ENCODE measurements at regions not wholly inside any gene's neighbourhood (a gene's known extent, or its start where the extent isn't known, plus 50 kb on each side); places are given as distances from the start of the nearest gene placed in this dataset.

GRCh38 chr3:59426821-59427565 lies 377.2 kb upstream of the CFAP20DC start:
- no peak for DNase-seq (ENCODE audit: low read depth, low spot score)
- Histone ChIP-seq H3K9me3 (ENCODE audit: insufficient read depth, low read length) (no peaks in the 10 kb centered on the region), H3K27me3 (ENCODE audit: insufficient read depth, insufficient read length) (no peaks in the 10 kb centered on the region), H3K4me3 (ENCODE audit: insufficient read length, low read depth) (no peak overlapping the region), H3K4me1 (ENCODE audit: insufficient read depth, insufficient read length) (no peaks in the 10 kb centered on the region), H3K9ac (ENCODE audit: insufficient read length, low read depth) (no peak overlapping the region), H3K36me3 (ENCODE audit: insufficient read depth, insufficient read length, low read length) (no peaks in the 10 kb centered on the region)
- TF ChIP-seq ZNF274 (IDR thresholded peaks at IDR 0.05; ENCODE audit: low read depth, low read length) = no peak
- TF ChIP-seq YY1 (IDR thresholded peaks at IDR 0.05; ENCODE audit: insufficient read depth, insufficient read length) = no peak
- TF ChIP-seq SUZ12 (IDR thresholded peaks at IDR 0.05; ENCODE audit: extremely low read depth, insufficient read depth, insufficient read length) = no peak

GRCh38 chr3:59425942-59426341 lies 376.1 kb upstream of the CFAP20DC start:
- TF ChIP-seq SUZ12 (IDR thresholded peaks at IDR 0.05; ENCODE audit: extremely low read depth, insufficient read depth, insufficient read length) (no peak), YY1 (IDR thresholded peaks at IDR 0.05; ENCODE audit: insufficient read depth, insufficient read length) (no peak), ZNF274 (IDR thresholded peaks at IDR 0.05; ENCODE audit: low read depth, low read length) (no peak)
- Histone ChIP-seq H3K36me3 (ENCODE audit: insufficient read depth, insufficient read length, low read length) (no peaks in the 10 kb centered on the region), H3K27me3 (ENCODE audit: insufficient read depth, insufficient read length) (no peaks in the 10 kb centered on the region), H3K4me1 (ENCODE audit: insufficient read depth, insufficient read length) (no peaks in the 10 kb centered on the region), H3K9ac (ENCODE audit: insufficient read length, low read depth) (no peak overlapping the region), H3K9me3 (ENCODE audit: insufficient read depth, low read length) (no peaks in the 10 kb centered on the region), H3K4me3 (ENCODE audit: insufficient read length, low read depth) (no peak overlapping the region)
- DNase-seq (ENCODE audit: low read depth, low spot score) = no peak

GRCh38 chr3:59425371-59425770 lies 375.5 kb upstream of the CFAP20DC start:
- no peak for DNase-seq (ENCODE audit: low read depth, low spot score)
- Histone ChIP-seq H3K4me3 (ENCODE audit: insufficient read length, low read depth) (no peak overlapping the region), H3K4me1 (ENCODE audit: insufficient read depth, insufficient read length) (no peaks in the 10 kb centered on the region), H3K36me3 (ENCODE audit: insufficient read depth, insufficient read length, low read length) (no peaks in the 10 kb centered on the region), H3K9ac (ENCODE audit: insufficient read length, low read depth) (no peak overlapping the region), H3K9me3 (ENCODE audit: insufficient read depth, low read length) (no peaks in the 10 kb centered on the region), H3K27me3 (ENCODE audit: insufficient read depth, insufficient read length) (no peaks in the 10 kb centered on the region)
- TF ChIP-seq YY1 (IDR thresholded peaks at IDR 0.05; ENCODE audit: insufficient read depth, insufficient read length) (no peak), SUZ12 (IDR thresholded peaks at IDR 0.05; ENCODE audit: extremely low read depth, insufficient read depth, insufficient read length) (no peak), ZNF274 (IDR thresholded peaks at IDR 0.05; ENCODE audit: low read depth, low read length) (no peak)

- Histone ChIP-seq H3K9ac (ENCODE audit: insufficient read length, low read depth) (no peak overlapping the region), H3K9me3 (ENCODE audit: insufficient read depth, low read length) (no peaks in the 10 kb centered on the region), H3K27me3 (ENCODE audit: insufficient read depth, insufficient read length) (no peaks in the 10 kb centered on the region), H3K4me3 (ENCODE audit: insufficient read length, low read depth) (no peak overlapping the region), H3K36me3 (ENCODE audit: insufficient read depth, insufficient read length, low read length) (no peaks in the 10 kb centered on the region), H3K4me1 (ENCODE audit: insufficient read depth, insufficient read length) (no peaks in the 10 kb centered on the region)
- no peak for TF ChIP-seq YY1 (IDR thresholded peaks at IDR 0.05; ENCODE audit: insufficient read depth, insufficient read length)
- no peak for TF ChIP-seq SUZ12 (IDR thresholded peaks at IDR 0.05; ENCODE audit: extremely low read depth, insufficient read depth, insufficient read length)
- no peak for TF ChIP-seq ZNF274 (IDR thresholded peaks at IDR 0.05; ENCODE audit: low read depth, low read length)
- no peak for DNase-seq (ENCODE audit: low read depth, low spot score)
Measured at GRCh38 chr3:59424268-59425010, 374.6 kb upstream of the CFAP20DC start.

GRCh38 chr3:59423707-59424106 lies 373.9 kb upstream of the CFAP20DC start:
- Histone ChIP-seq H3K4me3 (ENCODE audit: insufficient read length, low read depth) (no peak overlapping the region), H3K27me3 (ENCODE audit: insufficient read depth, insufficient read length) (no peaks in the 10 kb centered on the region), H3K9me3 (ENCODE audit: insufficient read depth, low read length) (no peaks in the 10 kb centered on the region), H3K4me1 (ENCODE audit: insufficient read depth, insufficient read length) (no peaks in the 10 kb centered on the region), H3K9ac (ENCODE audit: insufficient read length, low read depth) (no peak overlapping the region), H3K36me3 (ENCODE audit: insufficient read depth, insufficient read length, low read length) (no peaks in the 10 kb centered on the region)
- TF ChIP-seq ZNF274 (IDR thresholded peaks at IDR 0.05; ENCODE audit: low read depth, low read length) = no peak
- TF ChIP-seq SUZ12 (IDR thresholded peaks at IDR 0.05; ENCODE audit: extremely low read depth, insufficient read depth, insufficient read length) = no peak
- TF ChIP-seq YY1 (IDR thresholded peaks at IDR 0.05; ENCODE audit: insufficient read depth, insufficient read length) = no peak
- no peak for DNase-seq (ENCODE audit: low read depth, low spot score)

GRCh38 chr3:59422312-59422711 lies 372.5 kb upstream of the CFAP20DC start:
- H3K9me3 ChIP-seq (ENCODE audit: insufficient read depth, low read length) = no peaks in the 10 kb centered on the region
- no peaks in the 10 kb centered on the region for H3K36me3 ChIP-seq (ENCODE audit: insufficient read depth, insufficient read length, low read length)
- TF ChIP-seq YY1 (IDR thresholded peaks at IDR 0.05; ENCODE audit: insufficient read depth, insufficient read length) (no peak), SUZ12 (IDR thresholded peaks at IDR 0.05; ENCODE audit: extremely low read depth, insufficient read depth, insufficient read length) (no peak), ZNF274 (IDR thresholded peaks at IDR 0.05; ENCODE audit: low read depth, low read length) (no peak)
- H3K4me3 ChIP-seq (ENCODE audit: insufficient read length, low read depth) = no peak overlapping the region
- H3K4me1 ChIP-seq (ENCODE audit: insufficient read depth, insufficient read length) = no peaks in the 10 kb centered on the region
- H3K9ac ChIP-seq (ENCODE audit: insufficient read length, low read depth) = no peak overlapping the region
- H3K27me3 ChIP-seq (ENCODE audit: insufficient read depth, insufficient read length) = no peaks in the 10 kb centered on the region
- DNase-seq (ENCODE audit: low read depth, low spot score) = no peak

GRCh38 chr3:59418836-59419235 lies 369.0 kb upstream of the CFAP20DC start:
- no peaks in the 10 kb centered on the region for H3K36me3 ChIP-seq (ENCODE audit: insufficient read depth, insufficient read length, low read length)
- no peaks in the 10 kb centered on the region for H3K9me3 ChIP-seq (ENCODE audit: insufficient read depth, low read length)
- H3K4me3 ChIP-seq (ENCODE audit: insufficient read length, low read depth) = no peak overlapping the region
- no peak for DNase-seq (ENCODE audit: low read depth, low spot score)
- no peak overlapping the region for H3K9ac ChIP-seq (ENCODE audit: insufficient read length, low read depth)
- H3K27me3 ChIP-seq (ENCODE audit: insufficient read depth, insufficient read length) = no peaks in the 10 kb centered on the region
- TF ChIP-seq SUZ12 (IDR thresholded peaks at IDR 0.05; ENCODE audit: extremely low read depth, insufficient read depth, insufficient read length) (no peak), ZNF274 (IDR thresholded peaks at IDR 0.05; ENCODE audit: low read depth, low read length) (no peak)
- H3K4me1 ChIP-seq (ENCODE audit: insufficient read depth, insufficient read length) = no peaks in the 10 kb centered on the region
